Left lung (tissue), 4 donors: ENCODE measurements at regions not wholly inside any gene's neighbourhood (a gene's known extent, or its start where the extent isn't known, plus 50 kb on each side); places are given as distances from the start of the nearest gene placed in this dataset.

Source experiments
- ATAC-seq: fragments of 200-7000 bp; cut with Tn5 transposase; one replicate; pipeline ENCODE4 v1.9.1; 2020; ENCODE audit warnings: moderate library complexity
- DNase-seq, 4 donors: peaks; one replicate each; pipeline ENCODE4 v3.0.0-alpha.2; 2013 to 2020
- H3K27ac ChIP-seq, 2 donors: fragments of 200-600 bp; sonication (generic) in 1 of 2; one replicate each; pipeline versions ENCODE4 v1.5.0 to v1.8.0; 2020 to 2021
- H3K27me3 ChIP-seq, 2 donors: fragments of 200-600 bp; sonication (generic) in 1 of 2; one replicate each; pipeline versions ENCODE4 v1.5.0 to v1.8.0; 2020 to 2021
- H3K36me3 ChIP-seq, 2 donors: fragments of 200-600 bp; sonication (generic) in 1 of 2; one replicate each; pipeline versions ENCODE4 v1.5.0 to v1.8.0; 2020 to 2021
- H3K4me1 ChIP-seq, 2 donors: fragments of 200-600 bp; one replicate each; pipeline ENCODE4 v1.8.0; 2021
- H3K4me3 ChIP-seq, 2 donors: fragments of 200-600 bp; sonication (generic) in 1 of 2; one replicate each; pipeline versions ENCODE4 v1.5.0 to v1.8.0; 2020 to 2021; ENCODE audit warnings: mild to moderate bottlenecking in 1 of 2
- H3K9me3 ChIP-seq, 2 donors: fragments of 200-600 bp; sonication (generic) in 1 of 2; one replicate each; pipeline versions ENCODE4 v1.5.0 to v1.8.0; 2020 to 2021
- CTCF ChIP-seq, 2 donors: fragments of 200-600 bp; sonication (generic) in 1 of 2; IDR thresholded peaks; one replicate each; pipeline versions ENCODE4 v1.5.0 to v1.8.0; 2021; ENCODE audit warnings: antibody characterized with exemption in 2 of 2
- intact Hi-C, 2 donors: fragments of 100-400 bp; cut with DNase I; formaldehyde crosslinking; loops; one replicate each; pipeline versions ENCODE4 v1.11.2 to v1.14.2; 2022
- donor health status: DM: no; HTN: yes; CAD: no.
- donor health status: DM: no; HTN: no; CAD: no.

DNA sequence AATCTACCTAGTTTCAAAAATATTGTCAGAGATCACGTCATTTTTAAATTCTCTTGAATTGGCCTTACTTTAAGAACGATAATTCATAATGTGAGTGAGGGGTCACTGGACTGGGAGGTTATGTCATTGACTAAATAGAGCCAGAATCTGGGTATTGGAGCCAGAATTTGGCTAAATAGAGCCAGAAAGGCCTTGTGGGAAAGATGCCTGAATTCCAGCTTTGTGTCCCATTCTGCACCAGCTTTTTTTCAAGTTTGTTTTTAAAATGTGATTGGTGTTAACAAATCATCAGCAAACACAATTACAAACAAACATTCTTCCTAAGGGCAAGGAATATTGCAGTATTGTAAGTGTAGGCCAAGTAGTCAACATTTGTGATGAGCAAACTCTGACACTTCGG is 233.2 kb upstream of the PRKCQ start:
- Histone ChIP-seq H3K9me3 (no peaks in the 10 kb centered on the region), H3K4me3 (no peak overlapping the region), H3K27ac (no peak overlapping the region), H3K27me3 (no peaks in the 10 kb centered on the region), H3K36me3 (no peaks in the 10 kb centered on the region), H3K4me1 (no peaks in the 10 kb centered on the region)
- TF ChIP-seq CTCF (IDR thresholded peaks at IDR 0.05) = no peak
- intact Hi-C loops = no loop called here
- DNase-seq (no peak), ATAC-seq (no peak)

- H3K27ac ChIP-seq = no peak overlapping the region
- ATAC-seq = no peak
- no peaks in the 10 kb centered on the region for H3K9me3 ChIP-seq
- H3K4me3 ChIP-seq = no peak overlapping the region
- no peak for TF ChIP-seq CTCF (IDR thresholded peaks at IDR 0.05)
- no peak for DNase-seq
- H3K36me3 ChIP-seq = no peaks in the 10 kb centered on the region
- no peaks in the 10 kb centered on the region for H3K27me3 ChIP-seq
- no peaks in the 10 kb centered on the region for H3K4me1 ChIP-seq
- intact Hi-C loops = no loop called here
Observed at GRCh38 chr10:6811153-6811552, 231.1 kb upstream of the PRKCQ start.

DNA sequence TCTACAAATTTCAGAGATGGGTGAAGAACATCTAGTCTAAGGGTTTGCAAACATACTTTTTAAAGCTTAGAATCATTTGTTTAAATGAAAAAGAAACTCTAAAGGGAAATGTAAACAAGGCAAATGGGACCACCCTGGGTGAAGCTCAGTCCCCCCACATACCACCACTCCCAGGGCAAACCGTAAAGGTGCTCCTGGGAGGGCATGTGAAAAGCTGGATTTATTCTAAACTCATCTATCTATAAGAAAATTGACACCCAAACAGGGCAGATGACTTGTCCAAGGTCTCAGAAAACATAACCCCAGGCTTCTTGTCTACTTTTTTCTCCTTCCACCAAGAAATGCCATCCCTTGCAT is 223.3 kb upstream of the PRKCQ start:
- no peak for DNase-seq
- Histone ChIP-seq H3K27me3 (no peaks in the 10 kb centered on the region), H3K4me3 (no peak overlapping the region), H3K36me3 (no peaks in the 10 kb centered on the region), H3K9me3 (peaks cover 0 to 2% of the 10 kb centered on the region in 2 donors), H3K4me1 (no peaks in the 10 kb centered on the region), H3K27ac (no peak overlapping the region)
- no peak for TF ChIP-seq CTCF (IDR thresholded peaks at IDR 0.05)
- intact Hi-C loops = no loop called here
- ATAC-seq = no peak

DNA sequence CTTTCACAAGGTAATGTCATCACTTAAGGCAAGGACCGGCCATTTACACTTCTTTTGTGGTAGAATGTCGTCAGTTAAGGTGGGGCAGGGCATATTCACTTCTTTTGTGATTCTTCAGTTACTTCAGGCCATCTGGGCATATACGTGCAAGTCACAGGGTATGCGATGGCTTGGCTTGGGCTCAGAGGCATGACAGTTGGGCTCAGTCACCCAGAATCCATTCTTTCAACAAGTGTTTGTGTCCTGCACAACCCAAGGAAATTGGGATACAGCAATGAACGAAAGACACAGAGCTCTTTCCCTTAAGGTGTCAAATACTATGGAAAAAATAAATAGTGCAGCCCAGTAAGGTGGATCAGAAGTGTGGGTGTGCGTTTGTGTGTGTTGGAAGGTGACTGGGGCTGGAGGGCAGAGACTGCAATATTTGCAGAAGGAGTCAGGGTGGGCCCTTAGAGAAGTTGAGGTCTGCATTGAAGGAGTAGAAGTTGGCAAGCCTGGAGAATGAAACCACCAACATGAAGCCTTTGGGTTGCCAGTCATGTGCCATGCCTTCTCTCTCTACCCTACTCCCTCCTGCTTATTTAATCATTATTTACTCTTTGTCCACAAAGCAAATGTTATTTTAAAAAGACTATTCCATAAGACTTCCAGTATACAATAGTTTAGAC is 222.8 kb upstream of the PRKCQ start:
- DNase-seq (no peak), ATAC-seq (no peak)
- no peak for TF ChIP-seq CTCF (IDR thresholded peaks at IDR 0.05)
- Histone ChIP-seq H3K36me3 (no peaks in the 10 kb centered on the region), H3K4me3 (no peak overlapping the region), H3K4me1 (no peaks in the 10 kb centered on the region), H3K27me3 (no peaks in the 10 kb centered on the region), H3K9me3 (peaks cover 0 to 2% of the 10 kb centered on the region in 2 donors), H3K27ac (no peak overlapping the region)
- intact Hi-C loops = no loop called here

GRCh38 chr10:6796231-6796630 is 216.2 kb upstream of the PRKCQ start:
- Histone ChIP-seq H3K27me3 (no peaks in the 10 kb centered on the region), H3K4me1 (no peaks in the 10 kb centered on the region), H3K36me3 (no peaks in the 10 kb centered on the region), H3K9me3 (no peaks in the 10 kb centered on the region), H3K27ac (no peak overlapping the region), H3K4me3 (no peak overlapping the region)
- no peak for TF ChIP-seq CTCF (IDR thresholded peaks at IDR 0.05)
- intact Hi-C loops = no loop called here
- ATAC-seq (no peak), DNase-seq (no peak)
